IPS-20b (cell line): ENCODE measurements at regions not wholly inside any gene's neighbourhood (a gene's known extent, or its start where the extent isn't known, plus 50 kb on each side); places are given as distances from the start of the nearest gene placed in this dataset.

Experiments
- H3K27ac ChIP-seq: one replicate; pipeline ENCODE4 v1.5.1; 2013; ENCODE audit warnings: low read length
- H3K27me3 ChIP-seq: 2 replicates; pipeline ENCODE4 v1.6.1; 2013; ENCODE audit warnings: mild to moderate bottlenecking, low read length, inconsistent platforms; ENCODE audit not compliant: insufficient read depth
- H3K36me3 ChIP-seq: 2 replicates; pipeline ENCODE4 v1.6.1; 2013; ENCODE audit warnings: low read depth, mild to moderate bottlenecking, inconsistent platforms, low read length, moderate library complexity; ENCODE audit not compliant: insufficient read depth
- H3K4me1 ChIP-seq: 2 replicates; pipeline ENCODE4 v1.6.1; 2013; ENCODE audit warnings: mild to moderate bottlenecking, control low read depth, inconsistent platforms, low read length, moderate library complexity; ENCODE audit not compliant: insufficient read depth
- H3K4me3 ChIP-seq: 2 replicates; pipeline ENCODE4 v1.5.1; 2013; ENCODE audit warnings: mild to moderate bottlenecking, low read length, inconsistent platforms
- H3K9ac ChIP-seq: 2 replicates; pipeline ENCODE4 v1.6.1; 2013; ENCODE audit warnings: low read depth, mild to moderate bottlenecking, inconsistent platforms, low read length, moderate library complexity
- H3K9me3 ChIP-seq: 2 replicates; pipeline ENCODE4 v1.6.1; 2013; ENCODE audit warnings: mild to moderate bottlenecking, low read depth, low read length, inconsistent platforms; ENCODE audit not compliant: insufficient read depth

DNA sequence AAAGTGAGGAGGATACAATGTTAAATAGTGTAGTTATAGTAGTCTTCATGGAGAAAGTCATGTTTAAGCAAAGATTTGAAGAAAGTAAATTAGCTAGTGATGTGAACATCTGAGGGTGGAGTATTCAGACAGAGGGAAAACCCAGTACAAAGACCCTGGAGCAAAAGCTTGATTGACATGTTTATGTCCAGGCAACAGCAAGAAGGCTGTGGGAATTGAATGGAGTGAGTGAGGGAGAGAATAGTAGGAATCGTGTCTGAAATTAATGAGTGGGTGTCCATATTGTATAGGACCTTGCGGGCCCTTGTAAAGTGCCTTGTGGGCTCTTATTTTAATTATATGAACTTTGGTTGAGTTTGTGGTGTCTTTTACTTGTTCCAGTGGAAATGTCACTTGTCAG, 424.1 kb upstream of the KIRREL3 start:
- H3K4me1 ChIP-seq, result no peaks in the 10 kb centered on the region
- H3K4me3 ChIP-seq, result no peak overlapping the region
- H3K27ac ChIP-seq, result no peak overlapping the region
- H3K9ac ChIP-seq, result no peak overlapping the region
- H3K27me3 ChIP-seq, result no peaks in the 10 kb centered on the region
- no peaks in the 10 kb centered on the region for H3K36me3 ChIP-seq
- H3K9me3 ChIP-seq, result no peaks in the 10 kb centered on the region

DNA sequence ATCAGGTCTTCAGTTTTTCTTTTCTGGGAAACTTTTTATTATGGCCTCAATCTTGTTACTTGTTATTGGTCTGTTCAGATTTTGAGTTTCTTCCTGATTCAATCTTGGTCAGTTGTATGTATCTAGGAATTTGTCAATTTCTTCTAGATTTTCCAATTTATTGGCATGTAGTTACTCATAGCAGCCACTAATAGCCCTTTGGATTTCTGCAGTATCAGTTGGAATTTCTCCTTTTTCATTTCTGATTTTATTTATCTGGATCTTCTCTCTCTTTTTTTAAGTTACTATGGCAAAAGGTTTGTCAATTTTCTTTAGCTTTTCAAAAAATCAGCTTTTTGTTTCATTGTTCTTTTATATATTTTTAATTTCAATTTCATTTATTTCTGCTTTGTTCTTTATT, 419.6 kb upstream of the KIRREL3 start:
- H3K27ac ChIP-seq, result no peak overlapping the region
- no peaks in the 10 kb centered on the region for H3K4me1 ChIP-seq
- H3K36me3 ChIP-seq, result no peaks in the 10 kb centered on the region
- H3K9me3 ChIP-seq, result no peaks in the 10 kb centered on the region
- no peak overlapping the region for H3K4me3 ChIP-seq
- H3K9ac ChIP-seq, result no peak overlapping the region
- H3K27me3 ChIP-seq, result no peaks in the 10 kb centered on the region

DNA sequence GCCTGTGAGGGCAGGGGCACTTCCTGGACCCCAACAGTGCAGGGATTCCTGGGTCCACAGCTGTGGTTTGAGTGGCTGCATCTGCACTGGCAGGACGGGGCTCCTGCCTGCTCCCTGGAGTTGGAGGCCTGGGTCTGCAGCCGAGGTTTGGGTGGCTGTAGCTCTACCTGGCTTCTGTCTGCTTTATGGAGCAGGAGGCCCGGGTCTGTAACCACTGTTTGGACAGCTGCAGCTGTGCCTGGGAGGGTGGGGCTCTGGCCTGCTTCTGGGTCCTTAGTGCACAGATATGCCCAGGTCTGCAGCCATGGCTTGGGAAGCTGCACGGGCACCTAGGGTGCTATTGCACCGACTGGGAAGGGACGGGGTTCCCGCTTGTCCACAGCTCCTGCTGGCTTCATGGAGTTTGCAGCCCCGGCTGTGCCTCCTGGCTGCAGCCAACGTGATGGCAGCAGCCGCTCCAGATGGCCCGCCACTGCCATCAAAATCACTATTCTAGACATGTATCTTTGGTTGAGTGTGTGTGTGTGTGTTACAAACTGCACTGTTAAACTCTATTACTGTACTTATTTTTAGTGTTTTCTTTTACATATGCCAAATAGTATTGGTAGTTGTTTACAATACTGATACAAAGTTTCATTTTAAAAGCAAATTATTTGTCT, 412.3 kb upstream of the KIRREL3 start:
- H3K9ac ChIP-seq, result no peak overlapping the region
- no peak overlapping the region for H3K4me3 ChIP-seq
- no peaks in the 10 kb centered on the region for H3K36me3 ChIP-seq
- no peak overlapping the region for H3K27ac ChIP-seq
- no peaks in the 10 kb centered on the region for H3K9me3 ChIP-seq
- no peaks in the 10 kb centered on the region for H3K27me3 ChIP-seq
- H3K4me1 ChIP-seq, result no peaks in the 10 kb centered on the region

DNA sequence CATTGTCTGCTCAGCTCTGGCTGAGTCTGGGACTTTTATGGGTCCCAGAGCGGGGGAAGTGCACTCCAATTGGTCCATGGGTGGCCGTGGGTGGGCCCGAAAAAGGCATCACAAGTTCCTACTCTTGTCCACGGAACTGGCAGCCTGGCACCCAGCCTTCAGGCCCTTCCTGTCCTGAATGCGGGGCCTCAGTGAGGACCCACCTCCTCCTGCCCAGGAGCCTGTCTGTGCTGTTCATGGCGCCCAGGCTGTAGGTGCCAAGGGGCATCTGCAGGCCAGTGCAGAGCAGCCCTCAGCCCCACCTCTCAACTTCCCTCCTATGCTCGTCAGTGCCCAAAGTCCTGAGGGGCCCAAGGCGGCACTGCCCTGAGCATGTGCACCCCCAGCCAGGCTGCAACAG, 411.7 kb upstream of the KIRREL3 start:
- no peak overlapping the region for H3K9ac ChIP-seq
- H3K27me3 ChIP-seq, result no peaks in the 10 kb centered on the region
- H3K27ac ChIP-seq, result no peak overlapping the region
- no peaks in the 10 kb centered on the region for H3K36me3 ChIP-seq
- no peaks in the 10 kb centered on the region for H3K9me3 ChIP-seq
- no peak overlapping the region for H3K4me3 ChIP-seq
- H3K4me1 ChIP-seq, result no peaks in the 10 kb centered on the region

DNA sequence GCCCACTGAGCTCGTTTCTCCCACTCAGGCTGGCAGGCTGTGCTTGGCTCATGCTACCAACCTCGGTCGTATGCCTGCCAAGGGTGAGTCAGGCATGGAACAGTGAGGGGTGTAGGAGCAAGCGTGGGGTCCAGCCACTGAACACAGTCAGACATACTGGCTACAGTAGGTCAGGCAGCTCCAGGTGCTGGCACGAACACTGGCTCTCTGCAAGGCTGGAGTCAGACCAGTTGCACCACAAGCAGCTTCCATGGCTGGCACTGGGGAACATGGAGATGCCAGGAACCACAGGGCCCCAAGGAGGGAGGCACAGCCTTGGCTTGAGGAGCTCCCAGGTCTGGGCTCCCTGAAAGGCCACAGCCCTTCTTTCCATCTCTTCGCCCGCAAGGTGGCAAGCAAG, 410.7 kb upstream of the KIRREL3 start:
- Histone ChIP-seq H3K9me3 (no peaks in the 10 kb centered on the region), H3K27ac (no peak overlapping the region), H3K27me3 (no peaks in the 10 kb centered on the region), H3K4me3 (no peak overlapping the region), H3K9ac (no peak overlapping the region), H3K4me1 (no peaks in the 10 kb centered on the region), H3K36me3 (no peaks in the 10 kb centered on the region)

DNA sequence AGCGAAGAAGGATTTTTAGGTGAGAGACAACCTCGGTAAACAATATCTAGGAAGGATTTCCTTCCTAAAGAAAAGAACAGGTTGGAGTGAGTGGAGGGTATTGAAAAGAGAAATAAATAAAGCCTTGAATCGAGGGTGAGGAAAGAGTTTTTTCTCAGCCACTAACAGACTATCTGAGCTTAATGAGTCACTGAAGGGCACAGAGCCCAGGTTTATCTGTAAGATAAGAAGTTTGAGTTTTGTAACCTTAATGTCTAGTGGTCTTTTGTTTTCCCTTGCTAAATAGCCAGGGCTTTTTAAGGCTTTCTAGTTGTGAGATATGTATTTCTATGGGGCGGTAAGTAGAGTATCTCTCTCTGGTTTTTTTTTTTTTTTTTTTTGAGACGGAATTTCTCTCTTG, 394.5 kb upstream of the KIRREL3 start:
- Histone ChIP-seq H3K36me3 (no peaks in the 10 kb centered on the region), H3K27me3 (no peaks in the 10 kb centered on the region), H3K4me1 (peaks cover 10% of the 10 kb centered on the region; the same call in 1 of the 2 replicates), H3K9ac (no peak overlapping the region), H3K9me3 (no peaks in the 10 kb centered on the region), H3K27ac (no peak overlapping the region), H3K4me3 (no peak overlapping the region)

DNA sequence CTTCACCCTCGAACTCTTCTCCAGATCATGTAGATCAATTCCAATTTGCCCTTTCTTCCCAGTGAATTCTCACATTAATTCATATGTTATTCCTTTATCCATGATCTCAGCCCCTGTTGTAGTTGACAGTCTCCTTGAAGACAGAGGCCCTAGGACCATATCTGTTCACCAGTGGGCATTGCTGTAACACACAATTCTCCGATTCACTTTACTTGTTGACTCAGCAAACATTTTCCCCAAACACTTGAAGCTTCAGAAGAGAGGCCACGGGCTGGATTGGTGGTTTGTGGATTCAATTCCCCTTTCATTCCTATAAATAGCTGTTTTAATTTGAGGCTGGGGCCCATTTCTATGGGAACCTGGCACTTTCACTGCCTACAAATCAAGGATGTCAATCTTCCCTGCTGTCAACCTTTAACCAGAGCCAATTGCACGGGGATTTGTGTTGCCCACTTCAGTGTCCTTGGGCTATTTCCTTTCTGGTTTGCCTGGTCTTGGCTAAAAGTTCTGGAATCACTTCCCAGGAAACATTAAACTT, 393.0 kb upstream of the KIRREL3 start:
- Histone ChIP-seq H3K9me3 (no peaks in the 10 kb centered on the region), H3K27me3 (no peaks in the 10 kb centered on the region), H3K4me3 (no peak overlapping the region), H3K36me3 (no peaks in the 10 kb centered on the region), H3K9ac (no peak overlapping the region), H3K27ac (no peak overlapping the region), H3K4me1 (peaks cover 10% of the 10 kb centered on the region; the same call in 1 of the 2 replicates)

DNA sequence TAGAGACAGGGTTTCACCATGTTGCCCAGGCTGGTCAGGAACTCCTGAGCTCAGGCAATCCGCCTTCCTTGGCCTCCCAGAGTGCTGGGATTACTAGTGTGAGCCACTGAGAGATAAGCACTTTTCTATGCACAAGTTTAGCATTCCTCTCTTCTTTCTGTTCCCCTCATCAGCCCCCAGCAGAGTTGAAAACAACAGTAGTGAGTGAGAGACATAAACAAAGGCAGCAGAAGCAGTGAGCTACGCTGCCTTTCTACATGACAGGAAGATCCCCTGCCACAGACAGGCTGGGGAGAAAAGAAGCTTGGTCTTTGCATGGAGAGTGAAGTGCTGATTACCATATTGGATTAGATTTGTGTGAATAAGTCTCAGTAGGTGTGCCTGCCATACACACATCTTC, 392.0 kb upstream of the KIRREL3 start:
- no peak overlapping the region for H3K9ac ChIP-seq
- H3K4me1 ChIP-seq, result peaks cover 10% of the 10 kb centered on the region; the same call in 1 of the 2 replicates
- H3K9me3 ChIP-seq, result no peaks in the 10 kb centered on the region
- H3K36me3 ChIP-seq, result no peaks in the 10 kb centered on the region
- H3K4me3 ChIP-seq, result no peak overlapping the region
- no peaks in the 10 kb centered on the region for H3K27me3 ChIP-seq
- H3K27ac ChIP-seq, result no peak overlapping the region

DNA sequence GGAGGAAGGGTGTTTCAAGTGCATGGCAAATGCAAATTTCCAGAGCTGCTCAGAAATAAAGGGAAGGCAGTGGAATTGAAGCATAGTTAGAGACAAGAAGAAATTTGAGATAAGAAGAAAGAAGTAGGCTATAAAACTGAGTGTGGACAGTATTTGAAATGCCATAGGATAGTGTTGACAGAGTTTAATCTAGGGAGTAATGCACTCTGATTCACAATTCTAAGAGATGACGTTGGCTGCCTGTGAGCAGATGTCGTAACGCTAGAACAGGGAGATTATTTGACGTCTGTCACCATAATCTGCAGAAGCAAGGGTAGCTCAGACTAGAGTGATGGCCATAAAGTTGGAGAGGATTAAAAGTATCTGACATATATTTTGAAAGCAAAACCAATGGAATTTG, 389.9 kb upstream of the KIRREL3 start:
- Histone ChIP-seq H3K4me1 (peaks cover 10% of the 10 kb centered on the region; the same call in 1 of the 2 replicates), H3K9me3 (no peaks in the 10 kb centered on the region), H3K4me3 (no peak overlapping the region), H3K27ac (no peak overlapping the region), H3K9ac (no peak overlapping the region), H3K36me3 (no peaks in the 10 kb centered on the region), H3K27me3 (no peaks in the 10 kb centered on the region)

DNA sequence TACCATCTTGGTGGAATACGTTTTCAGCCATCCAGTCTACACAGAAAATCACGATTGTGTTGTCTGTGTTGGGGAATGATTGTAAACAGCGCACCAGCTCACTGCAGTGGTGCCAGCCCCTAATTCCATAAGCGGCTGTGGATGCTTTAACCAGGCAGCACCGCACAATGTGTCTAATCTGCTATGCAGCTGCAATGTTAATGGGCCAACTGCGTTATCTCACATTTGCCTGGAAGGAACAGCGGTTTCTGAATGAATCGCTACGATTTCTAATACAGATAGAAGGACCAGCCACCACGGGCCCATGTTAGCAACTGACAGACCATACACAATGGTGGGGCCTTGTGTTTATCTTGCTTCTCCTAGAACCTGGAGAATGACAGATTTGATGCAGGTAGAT, 384.5 kb upstream of the KIRREL3 start:
- Histone ChIP-seq H3K27me3 (no peaks in the 10 kb centered on the region), H3K9ac (no peak overlapping the region), H3K4me3 (no peak overlapping the region), H3K27ac (no peak overlapping the region), H3K36me3 (no peaks in the 10 kb centered on the region), H3K9me3 (no peaks in the 10 kb centered on the region), H3K4me1 (no peaks in the 10 kb centered on the region)

DNA sequence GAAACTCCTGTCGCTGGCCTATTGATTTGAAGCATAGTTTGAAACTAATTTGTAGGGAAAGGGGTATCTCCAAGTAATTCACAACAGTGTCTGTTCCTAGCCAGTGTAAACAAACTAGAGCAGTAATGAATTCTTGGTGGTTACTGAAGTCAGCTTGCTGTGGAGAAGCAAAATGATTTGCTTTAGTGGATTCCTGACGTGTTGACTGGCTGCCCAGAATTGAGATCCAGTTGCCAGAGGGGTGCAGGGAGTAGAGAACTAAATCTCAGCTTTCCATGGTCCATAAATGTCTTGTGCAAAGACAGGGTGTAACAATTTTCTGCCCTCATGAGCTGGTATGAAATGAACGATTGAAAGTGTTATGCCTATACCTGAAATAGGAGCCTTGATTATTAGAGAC, 382.5 kb upstream of the KIRREL3 start:
- Histone ChIP-seq H3K36me3 (no peaks in the 10 kb centered on the region), H3K9ac (no peak overlapping the region), H3K27me3 (no peaks in the 10 kb centered on the region), H3K9me3 (no peaks in the 10 kb centered on the region), H3K27ac (no peak overlapping the region), H3K4me1 (no peaks in the 10 kb centered on the region), H3K4me3 (no peak overlapping the region)

DNA sequence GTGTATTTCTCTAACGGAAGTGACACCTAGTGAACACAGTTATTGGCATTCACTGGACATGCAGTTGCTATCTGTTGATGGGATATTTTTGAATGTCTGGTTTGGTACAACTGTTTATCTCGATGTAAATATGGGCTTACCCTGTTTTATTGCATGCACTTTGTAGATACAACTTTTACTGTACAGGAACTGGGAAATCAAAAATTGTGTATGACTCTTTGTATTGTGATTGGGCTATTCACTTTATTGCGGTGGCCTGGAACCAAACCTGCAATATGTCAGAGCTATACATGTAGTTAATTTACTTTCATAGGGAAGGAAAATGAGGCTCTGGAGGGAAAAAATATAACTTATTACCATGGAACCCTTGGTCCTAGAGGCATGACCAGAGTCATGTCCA, 380.7 kb upstream of the KIRREL3 start:
- no peak overlapping the region for H3K27ac ChIP-seq
- no peaks in the 10 kb centered on the region for H3K4me1 ChIP-seq
- no peak overlapping the region for H3K4me3 ChIP-seq
- no peak overlapping the region for H3K9ac ChIP-seq
- no peaks in the 10 kb centered on the region for H3K36me3 ChIP-seq
- H3K9me3 ChIP-seq, result no peaks in the 10 kb centered on the region
- no peaks in the 10 kb centered on the region for H3K27me3 ChIP-seq
